GM23338 (cell line): ENCODE measurements at regions not wholly inside any gene's neighbourhood (a gene's known extent, or its start where the extent isn't known, plus 50 kb on each side); places are given as distances from the start of the nearest gene placed in this dataset.

Experiments
- ATAC-seq: fragments of 200-7000 bp; cut with Tn5 transposase; 3 replicates; pipeline ENCODE4 v1.9.1; 2020
- DNase-seq: peaks from one replicate; pipeline ENCODE4 v3.0.0-alpha.2; 2015; ENCODE audit warnings: low spot score
- H2AFZ ChIP-seq: fragments of 200-600 bp; sonication (generic); 2 replicates; pipeline ENCODE4 v1.8.0; 2016; ENCODE audit warnings: antibody characterized with exemption, mild to moderate bottlenecking, moderate library complexity
- H3F3A ChIP-seq: fragments of 200-600 bp; sonication (generic); replicated peaks from 2 replicates; pipeline ENCODE4 v1.8.0; 2017; ENCODE audit warnings: antibody characterized with exemption, mixed run types, low read depth
- H3K27ac ChIP-seq: fragments of 200-600 bp; sonication (generic); 2 replicates; pipeline ENCODE4 v1.6.1; 2016; ENCODE audit warnings: low read depth
- H3K27me3 ChIP-seq: fragments of 200-600 bp; sonication (generic); 2 replicates; pipeline ENCODE4 v1.8.0; 2016; ENCODE audit warnings: mild to moderate bottlenecking, mixed run types, moderate library complexity; ENCODE audit not compliant: insufficient read depth
- H3K36me3 ChIP-seq: fragments of 200-600 bp; sonication (generic); 2 replicates; pipeline ENCODE4 v1.8.0; 2016; ENCODE audit warnings: mild to moderate bottlenecking; ENCODE audit not compliant: insufficient read depth
- H3K4me1 ChIP-seq: fragments of 200-600 bp; sonication (generic); 2 replicates; pipeline ENCODE4 v1.8.0; 2016; ENCODE audit warnings: mild to moderate bottlenecking, moderate library complexity; ENCODE audit not compliant: insufficient read depth
- H3K4me2 ChIP-seq: fragments of 200-600 bp; sonication (generic); 2 replicates; pipeline ENCODE4 v1.7.1; 2017; ENCODE audit warnings: mixed run types
- H3K4me3 ChIP-seq: fragments of 200-600 bp; sonication (generic); 2 replicates; pipeline ENCODE4 v1.6.1; 2016; ENCODE audit warnings: mixed run types
- H3K79me2 ChIP-seq: fragments of 200-600 bp; sonication (generic); replicated peaks from 2 replicates; pipeline ENCODE4 v1.8.0; 2017; ENCODE audit warnings: mild to moderate bottlenecking; ENCODE audit not compliant: insufficient read depth
- H3K9me2 ChIP-seq: fragments of 200-600 bp; sonication (generic); 2 replicates; pipeline ENCODE4 v1.8.0; 2017; ENCODE audit not compliant: insufficient read depth
- H4K20me1 ChIP-seq: fragments of 200-600 bp; sonication (generic); replicated peaks from 2 replicates; pipeline ENCODE4 v1.8.0; 2017; ENCODE audit warnings: mild to moderate bottlenecking; ENCODE audit not compliant: insufficient read depth
- H3K27ac Mint-ChIP-seq: 2 replicates; pipeline ENCODE4 v1.8.0; 2020; ENCODE audit warnings: inconsistent platforms, mild to moderate bottlenecking, moderate library complexity, mixed read lengths
- H3K27me3 Mint-ChIP-seq: 3 replicates; pipeline ENCODE4 v1.8.0; 2022; ENCODE audit warnings: low read depth, mild to moderate bottlenecking, moderate library complexity, mixed read lengths, inconsistent platforms; ENCODE audit not compliant: insufficient read depth, poor library complexity
- H3K36me3 Mint-ChIP-seq: 3 replicates; pipeline ENCODE4 v1.8.0; 2021; ENCODE audit warnings: low read depth, mild to moderate bottlenecking, inconsistent platforms, moderate library complexity, mixed read lengths
- H3K4me1 Mint-ChIP-seq: 3 replicates; pipeline ENCODE4 v1.8.0; 2020; ENCODE audit warnings: mild to moderate bottlenecking, inconsistent platforms, mixed read lengths
- H3K4me3 Mint-ChIP-seq: 3 replicates; pipeline ENCODE4 v1.8.0; 2021; ENCODE audit warnings: moderate library complexity, mild to moderate bottlenecking, inconsistent platforms, mixed read lengths
- H3K9me3 Mint-ChIP-seq: 3 replicates; pipeline ENCODE4 v1.8.0; 2020; ENCODE audit warnings: moderate library complexity, mild to moderate bottlenecking, inconsistent platforms, mixed read lengths
- CREB1 ChIP-seq: fragments of 250-450 bp; sonication (Bioruptor Pico); IDR thresholded peaks from 2 replicates; pipeline ENCODE4 v1.5.0; 2020; ENCODE audit warnings: low read depth, mild to moderate bottlenecking, moderate library complexity
- EZH2phosphoT487 ChIP-seq: fragments of 200-600 bp; sonication (generic); IDR thresholded peaks from one replicate; pipeline ENCODE4 v1.8.1; 2018; ENCODE audit warnings: antibody characterized with exemption; ENCODE audit not compliant: unreplicated experiment
- JUNB ChIP-seq: IDR thresholded peaks from one replicate; pipeline ENCODE4 v1.6.1; 2016; ENCODE audit warnings: antibody characterized with exemption; ENCODE audit not compliant: unreplicated experiment
- NANOG ChIP-seq: IDR thresholded peaks from 2 replicates; pipeline ENCODE4 v1.6.1; 2016; ENCODE audit warnings: antibody characterized with exemption, borderline replicate concordance
- POLR2AphosphoS5 ChIP-seq: IDR thresholded peaks from 2 replicates; pipeline ENCODE4 v1.6.1; 2016; ENCODE audit warnings: antibody characterized with exemption, low read depth
- STAT1 ChIP-seq: IDR thresholded peaks from one replicate; pipeline ENCODE4 v1.6.1; 2016; ENCODE audit warnings: antibody characterized with exemption; ENCODE audit not compliant: unreplicated experiment
- ZNF114 ChIP-seq: fragments of 250-450 bp; sonication (Bioruptor Pico); IDR thresholded peaks from 2 replicates; pipeline ENCODE4 v1.5.0; 2020; ENCODE audit warnings: mild to moderate bottlenecking, moderate library complexity
- ZNF331 ChIP-seq: fragments of 250-450 bp; sonication (Bioruptor Pico); IDR thresholded peaks from 2 replicates; pipeline ENCODE4 v1.5.0; 2020; ENCODE audit warnings: low read depth, mild to moderate bottlenecking, moderate library complexity
- TF ChIP-seq, protein P1 (sequence below): IDR thresholded peaks from one replicate; pipeline ENCODE4 v1.6.1; 2018; ENCODE audit warnings: antibody characterized with exemption; ENCODE audit not compliant: unreplicated experiment
- TF ChIP-seq, protein P2 (sequence below): IDR thresholded peaks from 2 replicates; pipeline ENCODE4 v1.6.1; 2016; ENCODE audit warnings: antibody characterized with exemption
- TF ChIP-seq, protein P3 (sequence below): fragments of 250-450 bp; sonication (Bioruptor Pico); IDR thresholded peaks from 2 replicates; pipeline ENCODE4 v1.5.0; 2020; ENCODE audit warnings: mild to moderate bottlenecking, moderate library complexity

DNA sequence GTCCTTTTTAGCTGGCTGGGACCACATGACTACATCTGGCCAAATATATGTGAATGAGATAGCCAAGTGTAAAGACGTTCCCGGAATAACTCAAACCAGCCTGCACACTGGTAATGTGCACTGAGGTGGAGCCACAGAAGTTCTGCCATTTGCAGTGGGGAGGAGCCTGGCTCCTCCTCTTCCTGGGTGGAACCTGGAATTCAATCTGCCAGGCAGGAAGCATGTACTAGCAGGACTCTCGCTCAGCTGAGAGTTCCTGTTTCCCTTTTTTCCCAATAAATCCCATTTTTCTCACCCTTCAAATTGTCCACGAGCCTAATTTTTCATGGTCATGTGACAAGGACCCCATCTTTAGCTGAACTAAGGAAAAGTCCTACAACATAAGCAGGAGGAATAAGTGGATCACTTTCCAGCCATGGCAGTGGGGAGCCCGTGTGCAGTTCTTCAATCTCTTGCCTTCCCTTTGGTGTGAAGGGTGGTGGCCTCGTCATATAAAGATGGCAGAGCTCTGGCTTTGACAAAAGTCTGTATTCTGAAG is 183.2 kb downstream of the UXS1 start (continued):
- TF ChIP-seq, protein P1, sequence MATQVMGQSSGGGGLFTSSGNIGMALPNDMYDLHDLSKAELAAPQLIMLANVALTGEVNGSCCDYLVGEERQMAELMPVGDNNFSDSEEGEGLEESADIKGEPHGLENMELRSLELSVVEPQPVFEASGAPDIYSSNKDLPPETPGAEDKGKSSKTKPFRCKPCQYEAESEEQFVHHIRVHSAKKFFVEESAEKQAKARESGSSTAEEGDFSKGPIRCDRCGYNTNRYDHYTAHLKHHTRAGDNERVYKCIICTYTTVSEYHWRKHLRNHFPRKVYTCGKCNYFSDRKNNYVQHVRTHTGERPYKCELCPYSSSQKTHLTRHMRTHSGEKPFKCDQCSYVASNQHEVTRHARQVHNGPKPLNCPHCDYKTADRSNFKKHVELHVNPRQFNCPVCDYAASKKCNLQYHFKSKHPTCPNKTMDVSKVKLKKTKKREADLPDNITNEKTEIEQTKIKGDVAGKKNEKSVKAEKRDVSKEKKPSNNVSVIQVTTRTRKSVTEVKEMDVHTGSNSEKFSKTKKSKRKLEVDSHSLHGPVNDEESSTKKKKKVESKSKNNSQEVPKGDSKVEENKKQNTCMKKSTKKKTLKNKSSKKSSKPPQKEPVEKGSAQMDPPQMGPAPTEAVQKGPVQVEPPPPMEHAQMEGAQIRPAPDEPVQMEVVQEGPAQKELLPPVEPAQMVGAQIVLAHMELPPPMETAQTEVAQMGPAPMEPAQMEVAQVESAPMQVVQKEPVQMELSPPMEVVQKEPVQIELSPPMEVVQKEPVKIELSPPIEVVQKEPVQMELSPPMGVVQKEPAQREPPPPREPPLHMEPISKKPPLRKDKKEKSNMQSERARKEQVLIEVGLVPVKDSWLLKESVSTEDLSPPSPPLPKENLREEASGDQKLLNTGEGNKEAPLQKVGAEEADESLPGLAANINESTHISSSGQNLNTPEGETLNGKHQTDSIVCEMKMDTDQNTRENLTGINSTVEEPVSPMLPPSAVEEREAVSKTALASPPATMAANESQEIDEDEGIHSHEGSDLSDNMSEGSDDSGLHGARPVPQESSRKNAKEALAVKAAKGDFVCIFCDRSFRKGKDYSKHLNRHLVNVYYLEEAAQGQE = no peak
- no peak for TF ChIP-seq JUNB

DNA sequence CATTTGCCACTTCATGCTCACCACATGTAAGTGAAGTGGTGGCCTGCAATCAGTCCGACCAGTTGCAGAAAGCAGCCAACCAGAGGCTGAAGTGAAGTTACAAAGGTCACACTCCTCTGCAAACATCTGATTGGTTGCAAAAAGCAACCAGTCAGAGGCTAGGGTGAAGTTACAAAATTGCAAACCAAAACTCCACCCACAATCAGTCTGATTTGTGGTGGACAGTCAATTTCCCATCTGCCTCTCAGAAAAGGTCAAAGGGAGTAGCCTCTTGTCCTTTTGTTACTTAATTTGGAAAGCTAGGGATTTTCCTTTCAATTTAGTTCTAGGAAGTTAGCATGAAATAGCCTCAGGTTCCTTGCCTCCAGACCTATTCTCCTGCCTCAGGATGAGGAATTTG is 185.0 kb downstream of the UXS1 start:
- H3K4me1 Mint-ChIP-seq = peaks cover 23% of the 10 kb centered on the region
- no peaks in the 10 kb centered on the region for H3K27me3 ChIP-seq
- no peak overlapping the region for H3K27ac ChIP-seq
- H3K36me3 Mint-ChIP-seq = peaks cover 47% of the 10 kb centered on the region
- H3K27ac Mint-ChIP-seq = no peak overlapping the region
- H4K20me1 ChIP-seq = no peaks in the 10 kb centered on the region
- peaks cover 4% of the 10 kb centered on the region for H3K27me3 Mint-ChIP-seq
- peaks cover 14% of the 10 kb centered on the region for H3K9me2 ChIP-seq
- H3K9me3 Mint-ChIP-seq = peaks cover 60% of the 10 kb centered on the region
- H3K79me2 ChIP-seq = no peaks in the 10 kb centered on the region
- no peaks in the 10 kb centered on the region for H3K36me3 ChIP-seq
- H3F3A ChIP-seq = no peaks in the 10 kb centered on the region
- ATAC-seq (no peak), DNase-seq (no peak)
- H3K4me3 ChIP-seq = no peak overlapping the region
- H3K4me2 ChIP-seq = no peak overlapping the region
- peaks cover 18% of the 10 kb centered on the region for H3K4me1 ChIP-seq
- H2AFZ ChIP-seq = no peak overlapping the region
- no peak overlapping the region for H3K4me3 Mint-ChIP-seq
- no peak for TF ChIP-seq CREB1 (CRISPR knock-in tag)
- TF ChIP-seq, protein P2, sequence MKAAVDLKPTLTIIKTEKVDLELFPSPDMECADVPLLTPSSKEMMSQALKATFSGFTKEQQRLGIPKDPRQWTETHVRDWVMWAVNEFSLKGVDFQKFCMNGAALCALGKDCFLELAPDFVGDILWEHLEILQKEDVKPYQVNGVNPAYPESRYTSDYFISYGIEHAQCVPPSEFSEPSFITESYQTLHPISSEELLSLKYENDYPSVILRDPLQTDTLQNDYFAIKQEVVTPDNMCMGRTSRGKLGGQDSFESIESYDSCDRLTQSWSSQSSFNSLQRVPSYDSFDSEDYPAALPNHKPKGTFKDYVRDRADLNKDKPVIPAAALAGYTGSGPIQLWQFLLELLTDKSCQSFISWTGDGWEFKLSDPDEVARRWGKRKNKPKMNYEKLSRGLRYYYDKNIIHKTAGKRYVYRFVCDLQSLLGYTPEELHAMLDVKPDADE = no peak
- TF ChIP-seq NANOG = no peak
- no peak for TF ChIP-seq POLR2AphosphoS5
- TF ChIP-seq, protein P3, sequence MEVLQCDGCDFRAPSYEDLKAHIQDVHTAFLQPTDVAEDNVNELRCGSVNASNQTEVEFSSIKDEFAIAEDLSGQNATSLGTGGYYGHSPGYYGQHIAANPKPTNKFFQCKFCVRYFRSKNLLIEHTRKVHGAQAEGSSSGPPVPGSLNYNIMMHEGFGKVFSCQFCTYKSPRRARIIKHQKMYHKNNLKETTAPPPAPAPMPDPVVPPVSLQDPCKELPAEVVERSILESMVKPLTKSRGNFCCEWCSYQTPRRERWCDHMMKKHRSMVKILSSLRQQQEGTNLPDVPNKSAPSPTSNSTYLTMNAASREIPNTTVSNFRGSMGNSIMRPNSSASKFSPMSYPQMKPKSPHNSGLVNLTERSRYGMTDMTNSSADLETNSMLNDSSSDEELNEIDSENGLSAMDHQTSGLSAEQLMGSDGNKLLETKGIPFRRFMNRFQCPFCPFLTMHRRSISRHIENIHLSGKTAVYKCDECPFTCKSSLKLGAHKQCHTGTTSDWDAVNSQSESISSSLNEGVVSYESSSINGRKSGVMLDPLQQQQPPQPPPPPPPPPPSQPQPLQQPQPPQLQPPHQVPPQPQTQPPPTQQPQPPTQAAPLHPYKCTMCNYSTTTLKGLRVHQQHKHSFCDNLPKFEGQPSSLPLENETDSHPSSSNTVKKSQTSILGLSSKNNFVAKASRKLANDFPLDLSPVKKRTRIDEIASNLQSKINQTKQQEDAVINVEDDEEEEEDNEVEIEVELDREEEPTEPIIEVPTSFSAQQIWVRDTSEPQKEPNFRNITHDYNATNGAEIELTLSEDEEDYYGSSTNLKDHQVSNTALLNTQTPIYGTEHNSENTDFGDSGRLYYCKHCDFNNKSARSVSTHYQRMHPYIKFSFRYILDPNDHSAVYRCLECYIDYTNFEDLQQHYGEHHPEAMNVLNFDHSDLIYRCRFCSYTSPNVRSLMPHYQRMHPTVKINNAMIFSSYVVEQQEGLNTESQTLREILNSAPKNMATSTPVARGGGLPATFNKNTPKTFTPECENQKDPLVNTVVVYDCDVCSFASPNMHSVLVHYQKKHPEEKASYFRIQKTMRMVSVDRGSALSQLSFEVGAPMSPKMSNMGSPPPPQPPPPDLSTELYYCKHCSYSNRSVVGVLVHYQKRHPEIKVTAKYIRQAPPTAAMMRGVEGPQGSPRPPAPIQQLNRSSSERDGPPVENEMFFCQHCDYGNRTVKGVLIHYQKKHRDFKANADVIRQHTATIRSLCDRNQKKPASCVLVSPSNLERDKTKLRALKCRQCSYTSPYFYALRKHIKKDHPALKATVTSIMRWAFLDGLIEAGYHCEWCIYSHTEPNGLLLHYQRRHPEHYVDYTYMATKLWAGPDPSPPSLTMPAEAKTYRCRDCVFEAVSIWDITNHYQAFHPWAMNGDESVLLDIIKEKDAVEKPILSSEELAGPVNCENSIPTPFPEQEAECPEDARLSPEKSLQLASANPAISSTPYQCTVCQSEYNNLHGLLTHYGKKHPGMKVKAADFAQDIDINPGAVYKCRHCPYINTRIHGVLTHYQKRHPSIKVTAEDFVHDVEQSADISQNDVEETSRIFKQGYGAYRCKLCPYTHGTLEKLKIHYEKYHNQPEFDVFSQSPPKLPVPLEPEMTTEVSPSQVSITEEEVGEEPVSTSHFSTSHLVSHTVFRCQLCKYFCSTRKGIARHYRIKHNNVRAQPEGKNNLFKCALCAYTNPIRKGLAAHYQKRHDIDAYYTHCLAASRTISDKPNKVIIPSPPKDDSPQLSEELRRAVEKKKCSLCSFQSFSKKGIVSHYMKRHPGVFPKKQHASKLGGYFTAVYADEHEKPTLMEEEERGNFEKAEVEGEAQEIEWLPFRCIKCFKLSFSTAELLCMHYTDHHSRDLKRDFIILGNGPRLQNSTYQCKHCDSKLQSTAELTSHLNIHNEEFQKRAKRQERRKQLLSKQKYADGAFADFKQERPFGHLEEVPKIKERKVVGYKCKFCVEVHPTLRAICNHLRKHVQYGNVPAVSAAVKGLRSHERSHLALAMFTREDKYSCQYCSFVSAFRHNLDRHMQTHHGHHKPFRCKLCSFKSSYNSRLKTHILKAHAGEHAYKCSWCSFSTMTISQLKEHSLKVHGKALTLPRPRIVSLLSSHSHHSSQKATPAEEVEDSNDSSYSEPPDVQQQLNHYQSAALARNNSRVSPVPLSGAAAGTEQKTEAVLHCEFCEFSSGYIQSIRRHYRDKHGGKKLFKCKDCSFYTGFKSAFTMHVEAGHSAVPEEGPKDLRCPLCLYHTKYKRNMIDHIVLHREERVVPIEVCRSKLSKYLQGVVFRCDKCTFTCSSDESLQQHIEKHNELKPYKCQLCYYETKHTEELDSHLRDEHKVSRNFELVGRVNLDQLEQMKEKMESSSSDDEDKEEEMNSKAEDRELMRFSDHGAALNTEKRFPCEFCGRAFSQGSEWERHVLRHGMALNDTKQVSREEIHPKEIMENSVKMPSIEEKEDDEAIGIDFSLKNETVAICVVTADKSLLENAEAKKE = no peak
- no peak for TF ChIP-seq ZNF114 (CRISPR knock-in tag)
- TF ChIP-seq, protein P1 = no peak
- TF ChIP-seq STAT1 = no peak
- TF ChIP-seq EZH2phosphoT487 = no peak
- TF ChIP-seq JUNB = no peak
- no peak for TF ChIP-seq ZNF331 (CRISPR knock-in tag)
